ENCODE measurements at regions not wholly inside any gene's neighbourhood (a gene's known extent, or its start where the extent isn't known, plus 50 kb on each side); places are given as distances from the start of the nearest gene placed in this dataset.

DNA sequence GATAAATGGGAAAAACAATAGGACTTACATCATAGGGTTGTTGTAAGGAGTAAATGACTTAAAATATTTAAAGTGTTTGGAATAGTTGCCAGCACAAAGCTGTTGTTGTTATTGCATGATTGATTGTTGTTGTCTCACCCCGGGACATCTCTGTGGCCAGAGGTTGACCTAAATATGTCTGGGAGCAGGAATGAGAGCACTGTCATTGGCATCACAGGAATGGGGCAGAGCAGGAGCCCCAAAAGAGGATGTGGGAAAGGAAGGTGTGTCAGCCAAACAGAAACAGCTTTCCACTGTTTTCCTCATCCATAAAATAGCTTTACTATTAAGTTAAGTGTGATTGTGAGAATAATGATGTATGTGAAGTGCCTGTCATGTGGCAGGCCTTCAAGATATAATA is 121.6 kb downstream of the TMEM168 start:
- TF ChIP-seq, protein P1, sequence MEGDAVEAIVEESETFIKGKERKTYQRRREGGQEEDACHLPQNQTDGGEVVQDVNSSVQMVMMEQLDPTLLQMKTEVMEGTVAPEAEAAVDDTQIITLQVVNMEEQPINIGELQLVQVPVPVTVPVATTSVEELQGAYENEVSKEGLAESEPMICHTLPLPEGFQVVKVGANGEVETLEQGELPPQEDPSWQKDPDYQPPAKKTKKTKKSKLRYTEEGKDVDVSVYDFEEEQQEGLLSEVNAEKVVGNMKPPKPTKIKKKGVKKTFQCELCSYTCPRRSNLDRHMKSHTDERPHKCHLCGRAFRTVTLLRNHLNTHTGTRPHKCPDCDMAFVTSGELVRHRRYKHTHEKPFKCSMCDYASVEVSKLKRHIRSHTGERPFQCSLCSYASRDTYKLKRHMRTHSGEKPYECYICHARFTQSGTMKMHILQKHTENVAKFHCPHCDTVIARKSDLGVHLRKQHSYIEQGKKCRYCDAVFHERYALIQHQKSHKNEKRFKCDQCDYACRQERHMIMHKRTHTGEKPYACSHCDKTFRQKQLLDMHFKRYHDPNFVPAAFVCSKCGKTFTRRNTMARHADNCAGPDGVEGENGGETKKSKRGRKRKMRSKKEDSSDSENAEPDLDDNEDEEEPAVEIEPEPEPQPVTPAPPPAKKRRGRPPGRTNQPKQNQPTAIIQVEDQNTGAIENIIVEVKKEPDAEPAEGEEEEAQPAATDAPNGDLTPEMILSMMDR (conservative IDR thresholded peaks at IDR 0.05 in 1 of 2, IDR thresholded peaks at IDR 0.05 in 1 of 2; ENCODE audit: low read depth in 1 of 2, low read length in 2 of 2): no peak
- TF ChIP-seq EZH2 (IDR thresholded peaks at IDR 0.05; ENCODE audit: low read length, missing control alignments): no peak

Measured in fibroblast of lung (primary cell).